ENCODE measurements at regions not wholly inside any gene's neighbourhood (a gene's known extent, or its start where the extent isn't known, plus 50 kb on each side); places are given as distances from the start of the nearest gene placed in this dataset.

- no peak for TF ChIP-seq CSRNP3 (CRISPR knock-in tag; IDR thresholded peaks at IDR 0.05)
These were observed 57.8 kb upstream of the KLHL31 start (continued) for GRCh38 chr6:53723331-53723730.

- ATAC-seq, result no peak
- TF ChIP-seq RARB (CRISPR knock-in tag; IDR thresholded peaks at IDR 0.05) (no peak), PATZ1 (CRISPR knock-in tag; IDR thresholded peaks at IDR 0.05; ENCODE audit: borderline replicate concordance) (no peak), TOX (CRISPR knock-in tag; IDR thresholded peaks at IDR 0.05; ENCODE audit: borderline replicate concordance) (no peak), ISL1 (CRISPR knock-in tag; IDR thresholded peaks at IDR 0.05) (no peak), ZNF565 (CRISPR knock-in tag; conservative IDR thresholded peaks at IDR 0.05; ENCODE audit: low read depth) (no peak), PPARA (CRISPR knock-in tag; IDR thresholded peaks at IDR 0.05; ENCODE audit: borderline replicate concordance) (no peak)
These were observed 56.2 kb upstream of the KLHL31 start for GRCh38 chr6:53721766-53722165.

GRCh38 chr6:53718597-53719460 is 53.3 kb upstream of the KLHL31 start:
- 0 out of 2 replicates have a peak, but pooled peaks have one; percentile 33 for TF ChIP-seq CSRNP3 (CRISPR knock-in tag; IDR thresholded peaks at IDR 0.05)
- no peak for TF ChIP-seq ZFP3 (CRISPR knock-in tag; IDR thresholded peaks at IDR 0.05)
- TF ChIP-seq PPARA (CRISPR knock-in tag; IDR thresholded peaks at IDR 0.05; ENCODE audit: borderline replicate concordance), result no peak
- TF ChIP-seq SNAI2 (CRISPR knock-in tag; IDR thresholded peaks at IDR 0.05), result no peak
- TF ChIP-seq PATZ1 (CRISPR knock-in tag; IDR thresholded peaks at IDR 0.05; ENCODE audit: borderline replicate concordance), result no peak

GRCh38 chr6:53717566-53717965 is 52.0 kb upstream of the KLHL31 start:
- no peak for ATAC-seq
- no peak for TF ChIP-seq ISL1 (CRISPR knock-in tag; IDR thresholded peaks at IDR 0.05)
- TF ChIP-seq BACH2 (CRISPR knock-in tag; IDR thresholded peaks at IDR 0.05; ENCODE audit: borderline replicate concordance), result no peak
- no peak for TF ChIP-seq PPARA (CRISPR knock-in tag; IDR thresholded peaks at IDR 0.05; ENCODE audit: borderline replicate concordance)
- TF ChIP-seq ZC3H10 (CRISPR knock-in tag; IDR thresholded peaks at IDR 0.05), result no peak
- TF ChIP-seq OSR1 (CRISPR knock-in tag; IDR thresholded peaks at IDR 0.05), result no peak
- TF ChIP-seq ZFP30 (CRISPR knock-in tag; IDR thresholded peaks at IDR 0.05), result no peak
- no peak for TF ChIP-seq TOX (CRISPR knock-in tag; IDR thresholded peaks at IDR 0.05; ENCODE audit: borderline replicate concordance)
- no peak for TF ChIP-seq ZFP3 (CRISPR knock-in tag; IDR thresholded peaks at IDR 0.05)
- TF ChIP-seq CSDC2 (CRISPR knock-in tag; IDR thresholded peaks at IDR 0.05), result no peak
- no peak for TF ChIP-seq TCF4 (CRISPR knock-in tag; IDR thresholded peaks at IDR 0.05; ENCODE audit: borderline replicate concordance)
- TF ChIP-seq RARB (CRISPR knock-in tag; IDR thresholded peaks at IDR 0.05), result no peak
- no peak for TF ChIP-seq GLIS3 (CRISPR knock-in tag; IDR thresholded peaks at IDR 0.05)

More at GRCh38 chr6:53718597-53719460, 53.3 kb upstream of the KLHL31 start:
- ATAC-seq, result peak; percentile 86

- ATAC-seq, result no peak
- TF ChIP-seq ZFP30 (CRISPR knock-in tag; IDR thresholded peaks at IDR 0.05) (no peak), ZFP3 (CRISPR knock-in tag; IDR thresholded peaks at IDR 0.05) (no peak), PATZ1 (CRISPR knock-in tag; IDR thresholded peaks at IDR 0.05; ENCODE audit: borderline replicate concordance) (no peak), ARNTL (CRISPR knock-in tag; IDR thresholded peaks at IDR 0.05; ENCODE audit: borderline replicate concordance, low read depth) (no peak), OSR1 (CRISPR knock-in tag; IDR thresholded peaks at IDR 0.05) (no peak), CREB5 (CRISPR knock-in tag; IDR thresholded peaks at IDR 0.05; ENCODE audit: low read depth) (no peak), BACH2 (CRISPR knock-in tag; IDR thresholded peaks at IDR 0.05; ENCODE audit: borderline replicate concordance) (no peak), ZNF8 (CRISPR knock-in tag; IDR thresholded peaks at IDR 0.05) (no peak), ISL1 (CRISPR knock-in tag; IDR thresholded peaks at IDR 0.05) (no peak), ZC3H10 (CRISPR knock-in tag; IDR thresholded peaks at IDR 0.05) (no peak), PPARA (CRISPR knock-in tag; IDR thresholded peaks at IDR 0.05; ENCODE audit: borderline replicate concordance) (no peak), SNAI2 (CRISPR knock-in tag; IDR thresholded peaks at IDR 0.05) (no peak), ESRRG (CRISPR knock-in tag; IDR thresholded peaks at IDR 0.05) (no peak), ZNF70 (CRISPR knock-in tag; IDR thresholded peaks at IDR 0.05) (no peak), TCF4 (CRISPR knock-in tag; IDR thresholded peaks at IDR 0.05; ENCODE audit: borderline replicate concordance) (no peak)
These were observed 49.9 kb upstream of the KLHL31 start for GRCh38 chr6:53715434-53715833.
